Epithelial cell of esophagus (primary cell): ENCODE measurements at regions not wholly inside any gene's neighbourhood (a gene's known extent, or its start where the extent isn't known, plus 50 kb on each side); places are given as distances from the start of the nearest gene placed in this dataset.

Experiments
- DNase-seq: peaks from one replicate; pipeline ENCODE4 v3.0.0; 2010; ENCODE audit warnings: low read depth
- H3K4me3 ChIP-seq: 2 replicates; pipeline ENCODE4 v1.5.1; 2011; ENCODE audit warnings: mild to moderate bottlenecking, low read length, control low read depth
- TF ChIP-seq, protein P1 (sequence below): IDR thresholded peaks from 2 replicates; pipeline ENCODE4 v1.5.1; 2011; ENCODE audit warnings: low read depth, mild to moderate bottlenecking, low read length, control low read depth, inconsistent platforms; ENCODE audit not compliant: insufficient read depth; ENCODE audit errors: missing control alignments

DNA sequence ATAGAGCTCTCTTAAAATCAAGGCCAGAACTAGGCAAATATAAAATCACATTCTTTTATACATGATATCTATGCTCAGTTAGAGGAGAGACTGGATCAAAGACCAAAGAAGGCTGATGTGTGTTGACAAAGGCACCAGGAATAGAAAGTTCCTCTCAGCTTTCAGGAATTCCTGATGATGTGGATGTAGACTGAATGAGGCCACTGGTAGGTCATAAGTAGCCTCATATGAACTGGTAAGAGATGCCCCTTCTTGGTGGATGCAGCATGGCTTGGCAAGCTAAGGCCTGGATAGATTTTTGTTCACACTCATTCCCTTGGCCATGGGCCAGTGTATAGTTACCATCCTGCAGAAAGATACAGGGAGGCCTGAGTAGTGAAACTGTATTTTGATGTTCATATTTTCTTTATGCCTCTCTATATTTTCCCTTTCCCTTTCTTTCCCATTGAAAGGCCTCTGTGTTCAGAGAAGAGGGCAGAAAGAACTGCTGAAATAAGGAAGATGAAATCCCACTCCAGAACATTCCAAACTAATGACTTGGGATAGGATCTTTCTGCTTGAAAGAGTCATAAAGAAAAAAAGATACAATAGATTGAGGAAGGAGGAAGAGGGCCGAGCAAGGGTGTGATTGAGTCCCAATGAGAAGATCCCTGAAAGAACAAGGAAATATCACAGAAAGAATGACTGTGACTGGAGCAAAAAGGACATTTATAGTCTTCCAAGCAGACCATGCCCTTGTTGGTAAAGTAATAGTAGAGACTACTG, 2182.7 kb upstream of the PIK3C3 start:
- DNase-seq: peak; percentile 41
- TF ChIP-seq, protein P1, sequence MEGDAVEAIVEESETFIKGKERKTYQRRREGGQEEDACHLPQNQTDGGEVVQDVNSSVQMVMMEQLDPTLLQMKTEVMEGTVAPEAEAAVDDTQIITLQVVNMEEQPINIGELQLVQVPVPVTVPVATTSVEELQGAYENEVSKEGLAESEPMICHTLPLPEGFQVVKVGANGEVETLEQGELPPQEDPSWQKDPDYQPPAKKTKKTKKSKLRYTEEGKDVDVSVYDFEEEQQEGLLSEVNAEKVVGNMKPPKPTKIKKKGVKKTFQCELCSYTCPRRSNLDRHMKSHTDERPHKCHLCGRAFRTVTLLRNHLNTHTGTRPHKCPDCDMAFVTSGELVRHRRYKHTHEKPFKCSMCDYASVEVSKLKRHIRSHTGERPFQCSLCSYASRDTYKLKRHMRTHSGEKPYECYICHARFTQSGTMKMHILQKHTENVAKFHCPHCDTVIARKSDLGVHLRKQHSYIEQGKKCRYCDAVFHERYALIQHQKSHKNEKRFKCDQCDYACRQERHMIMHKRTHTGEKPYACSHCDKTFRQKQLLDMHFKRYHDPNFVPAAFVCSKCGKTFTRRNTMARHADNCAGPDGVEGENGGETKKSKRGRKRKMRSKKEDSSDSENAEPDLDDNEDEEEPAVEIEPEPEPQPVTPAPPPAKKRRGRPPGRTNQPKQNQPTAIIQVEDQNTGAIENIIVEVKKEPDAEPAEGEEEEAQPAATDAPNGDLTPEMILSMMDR: no peak
- no peak overlapping the region for H3K4me3 ChIP-seq

DNA sequence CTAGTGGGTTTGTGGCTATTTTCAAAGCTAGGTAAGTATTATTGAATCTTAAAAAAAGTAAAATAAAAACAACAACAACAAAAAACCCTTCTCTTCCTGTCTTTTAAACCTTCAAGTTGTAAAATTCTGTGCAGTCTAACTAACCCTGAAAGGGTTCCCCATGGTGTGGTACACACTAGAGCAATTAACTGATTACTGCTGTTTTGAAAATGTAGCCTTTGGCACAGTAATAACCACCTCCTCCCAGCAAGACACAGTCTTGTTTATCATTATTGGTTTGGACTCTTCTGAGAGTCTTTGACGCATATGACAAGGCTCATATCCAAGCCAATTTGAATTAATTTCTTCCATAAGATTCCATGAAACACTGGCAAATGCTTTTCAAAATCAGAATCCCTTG, 2184.6 kb upstream of the PIK3C3 start:
- DNase-seq: no peak
- H3K4me3 ChIP-seq: no peak overlapping the region
- TF ChIP-seq, protein P1: no peak

DNA sequence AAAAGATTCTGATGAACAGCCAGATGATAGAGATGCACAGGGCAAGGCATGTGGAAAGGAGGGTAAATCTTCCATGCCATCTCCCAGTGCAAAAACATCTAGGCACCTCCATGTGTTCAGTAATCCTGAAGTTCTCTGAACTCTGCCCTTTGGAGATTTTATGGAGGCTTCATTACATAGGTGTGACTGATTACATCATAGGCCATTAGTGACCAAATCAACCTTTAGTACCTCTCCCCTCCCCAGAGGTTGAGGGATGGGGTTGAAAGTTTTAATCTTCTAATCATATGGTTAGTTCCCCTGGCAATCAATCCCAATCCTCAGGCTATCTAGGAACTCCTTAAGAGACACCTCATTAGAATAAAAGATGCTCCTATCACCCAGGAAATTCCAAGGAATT, 2190.2 kb upstream of the PIK3C3 start:
- H3K4me3 ChIP-seq: no peak overlapping the region
- TF ChIP-seq, protein P1: no peak
- no peak for DNase-seq

DNA sequence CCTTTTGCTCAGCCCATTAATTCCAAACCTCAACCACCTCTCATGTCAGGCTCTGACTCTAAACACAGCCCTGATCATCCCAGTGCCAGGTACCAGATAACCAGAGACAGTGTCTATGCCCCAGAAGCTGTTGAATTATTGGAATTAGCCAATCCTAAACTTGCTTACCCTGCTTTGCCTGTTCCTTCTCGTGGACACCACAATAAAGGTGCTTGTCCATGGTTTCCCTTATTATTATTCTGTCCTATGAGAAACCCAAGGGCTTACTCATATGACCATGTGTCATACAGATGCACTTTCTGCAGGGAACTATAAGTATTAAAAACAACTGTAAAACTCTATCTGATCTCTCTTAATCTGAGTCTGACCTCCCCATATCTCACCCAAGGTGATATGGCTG, 2193.8 kb upstream of the PIK3C3 start:
- TF ChIP-seq, protein P1: no peak
- DNase-seq: peak; percentile 80
- no peak overlapping the region for H3K4me3 ChIP-seq

DNA sequence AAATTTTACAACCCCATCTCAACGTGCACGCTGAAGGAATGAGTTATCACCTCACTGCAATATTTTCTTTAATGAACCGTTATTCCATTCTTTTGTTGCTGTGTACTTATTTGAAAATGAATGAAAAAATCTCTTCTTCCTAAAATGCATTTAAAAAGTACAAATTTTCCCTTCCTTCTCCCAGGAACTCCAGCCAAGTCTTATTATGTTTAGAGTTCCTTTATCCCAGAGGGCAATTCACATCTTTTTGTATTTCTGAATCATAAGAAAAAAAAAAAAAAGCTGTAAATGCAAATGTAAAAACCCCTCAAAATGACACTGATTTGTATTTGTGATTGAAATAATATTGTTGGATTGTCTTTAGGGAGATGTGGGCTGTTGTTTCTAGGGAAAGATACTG, 2194.3 kb upstream of the CELF4 start:
- TF ChIP-seq, protein P1: no peak
- no peak overlapping the region for H3K4me3 ChIP-seq
- no peak for DNase-seq

DNA sequence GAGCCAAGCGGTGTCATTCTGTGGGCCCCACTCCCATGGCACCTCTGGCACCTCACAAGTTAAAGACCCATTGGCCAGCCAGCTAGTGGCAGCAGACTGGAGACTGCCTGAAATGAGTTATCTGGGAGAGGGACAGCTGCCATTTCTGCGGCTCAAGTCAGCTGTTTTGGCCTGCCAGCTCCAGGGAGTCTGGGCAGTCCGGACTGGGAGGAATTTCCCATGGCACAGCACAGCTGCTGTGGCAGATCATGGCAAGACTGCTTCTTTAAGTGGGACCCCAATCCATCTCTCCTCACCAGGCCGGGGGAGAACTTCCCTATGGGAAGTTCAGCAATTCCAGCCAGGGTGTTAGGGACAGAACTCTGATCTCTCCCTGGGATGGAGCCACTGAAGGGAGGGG, 2187.6 kb upstream of the CELF4 start:
- no peak overlapping the region for H3K4me3 ChIP-seq
- TF ChIP-seq, protein P1: no peak
- no peak for DNase-seq

DNA sequence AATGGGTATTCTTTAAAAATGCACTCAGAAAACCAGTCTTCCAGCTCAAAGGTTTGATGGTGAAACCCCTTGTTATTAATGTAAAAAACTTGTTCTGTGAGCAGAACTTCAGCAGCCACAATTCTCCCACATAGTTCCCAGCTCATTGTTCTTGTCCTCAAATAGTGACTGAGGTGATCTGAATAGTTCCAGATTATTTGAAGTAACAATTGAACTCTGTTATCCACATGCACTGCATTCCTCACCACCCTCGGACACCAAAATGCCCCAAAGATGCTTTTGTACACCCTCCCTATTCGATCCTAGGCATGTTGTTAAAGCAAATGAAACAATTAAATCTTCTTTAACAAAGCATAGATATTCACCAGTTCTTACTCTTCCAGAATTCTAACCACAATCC, 2186.8 kb upstream of the CELF4 start:
- TF ChIP-seq, protein P1: no peak
- DNase-seq: no peak
- H3K4me3 ChIP-seq: no peak overlapping the region
